GM19372 (cell line): ENCODE measurements at regions not wholly inside any gene's neighbourhood (a gene's known extent, or its start where the extent isn't known, plus 50 kb on each side); places are given as distances from the start of the nearest gene placed in this dataset.

Source experiments
- ATAC-seq: cut with Tn5 transposase; IDR thresholded peaks from one replicate; pipeline ENCODE4 v1.9.1; 2021; ENCODE audit warnings: mild to moderate bottlenecking, low read depth, moderate library complexity; ENCODE audit not compliant: unreplicated experiment

DNA sequence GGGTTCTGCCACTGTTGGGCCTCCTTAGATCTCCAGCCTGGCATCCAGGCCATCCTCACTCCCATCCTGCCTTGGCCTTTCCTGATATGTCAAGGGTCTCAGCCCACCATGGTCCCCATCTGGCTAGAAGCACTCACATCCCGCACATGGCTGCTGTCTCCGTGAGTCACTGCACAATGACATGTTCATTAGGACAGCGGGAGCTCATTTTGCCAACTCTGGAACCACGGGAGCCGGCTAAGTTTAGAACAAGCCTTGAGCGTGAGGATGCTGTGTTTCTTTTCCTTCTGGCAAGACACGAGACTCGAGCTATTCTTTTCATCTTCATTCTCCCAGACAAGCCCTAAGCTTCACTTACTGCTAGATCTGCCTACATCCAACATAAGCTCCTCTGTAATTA, 65.7 kb upstream of the KSR1 start:
- no peak for ATAC-seq

DNA sequence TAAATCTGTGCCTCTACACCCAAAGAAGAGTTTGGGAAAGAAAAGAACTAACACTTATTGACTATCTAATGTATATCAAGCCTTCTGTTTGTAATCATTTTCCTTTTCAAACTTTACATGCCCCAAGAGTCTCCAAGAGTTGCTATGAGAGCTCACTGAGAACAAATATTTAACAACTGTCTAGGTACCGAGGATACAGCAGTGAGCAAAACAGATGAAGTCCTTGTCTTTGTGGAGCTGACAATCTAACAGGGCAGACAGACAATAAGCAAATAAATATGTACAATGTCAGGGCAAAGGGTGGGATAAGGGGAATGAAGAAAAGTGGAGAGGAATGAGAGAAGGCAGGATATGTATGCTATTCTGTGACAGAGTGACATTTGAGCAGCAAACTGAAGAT, 64.8 kb upstream of the KSR1 start:
- ATAC-seq: no peak

DNA sequence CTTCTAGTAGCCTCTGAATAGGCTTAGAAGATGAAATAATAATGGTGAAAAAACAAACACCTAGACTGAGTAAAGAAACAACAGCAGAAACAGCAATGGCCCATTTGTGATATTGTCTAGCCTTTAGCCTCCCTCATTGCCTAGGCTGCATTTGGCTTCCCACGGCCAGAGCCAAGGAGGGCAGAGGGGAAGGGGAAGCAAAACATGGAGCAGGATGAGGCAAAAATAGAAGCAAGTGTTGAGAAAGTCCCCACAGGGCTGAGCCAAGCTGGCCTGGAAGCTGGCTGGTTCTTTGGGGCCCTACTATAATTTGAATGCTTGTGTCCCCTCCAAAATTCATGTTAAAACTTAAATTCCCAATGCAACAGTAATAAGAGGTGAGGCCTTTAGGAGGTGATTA, 60.2 kb upstream of the KSR1 start:
- no peak for ATAC-seq

DNA sequence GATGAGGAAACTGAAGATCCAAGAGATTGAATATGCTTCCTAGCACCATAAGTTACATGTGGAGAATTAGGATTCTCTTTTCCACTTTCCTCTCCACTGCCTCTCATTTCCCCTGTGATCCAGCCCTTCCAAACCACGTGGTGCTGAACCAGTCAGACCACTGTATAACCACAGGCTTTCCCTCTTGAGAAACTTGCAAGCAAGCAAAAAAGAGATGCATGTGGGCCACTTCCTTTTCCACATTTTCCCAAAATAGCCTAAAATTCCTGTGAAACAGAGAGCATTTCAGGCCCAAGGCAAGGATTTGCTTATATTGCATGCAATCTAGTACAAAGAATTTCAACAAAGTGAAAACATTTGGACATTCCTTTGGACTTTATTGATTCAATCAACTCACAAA, 59.3 kb upstream of the KSR1 start:
- ATAC-seq: no peak

- no peak for ATAC-seq
These were observed 57.6 kb upstream of the KSR1 start for GRCh38 chr17:27398691-27399090.

DNA sequence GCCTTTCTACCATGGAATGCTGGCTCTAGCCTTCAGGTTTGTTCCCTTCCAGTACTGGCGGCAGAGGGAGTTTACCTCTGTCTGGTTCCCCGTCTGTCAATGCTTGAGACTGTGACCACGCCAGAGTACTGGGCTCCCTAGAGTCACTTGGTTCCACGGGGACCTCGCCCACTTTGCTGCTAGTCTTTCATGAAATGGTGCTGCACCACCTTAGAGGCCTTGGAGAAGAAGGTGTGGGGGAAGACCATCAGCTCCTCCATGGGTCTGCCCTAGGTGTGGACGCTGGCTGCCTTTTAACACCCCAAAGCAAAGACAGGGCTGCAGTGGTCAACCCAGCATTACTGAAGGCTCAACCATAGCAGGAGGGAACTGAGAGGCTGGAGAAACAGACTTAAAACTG, 55.3 kb upstream of the KSR1 start:
- ATAC-seq: no peak

DNA sequence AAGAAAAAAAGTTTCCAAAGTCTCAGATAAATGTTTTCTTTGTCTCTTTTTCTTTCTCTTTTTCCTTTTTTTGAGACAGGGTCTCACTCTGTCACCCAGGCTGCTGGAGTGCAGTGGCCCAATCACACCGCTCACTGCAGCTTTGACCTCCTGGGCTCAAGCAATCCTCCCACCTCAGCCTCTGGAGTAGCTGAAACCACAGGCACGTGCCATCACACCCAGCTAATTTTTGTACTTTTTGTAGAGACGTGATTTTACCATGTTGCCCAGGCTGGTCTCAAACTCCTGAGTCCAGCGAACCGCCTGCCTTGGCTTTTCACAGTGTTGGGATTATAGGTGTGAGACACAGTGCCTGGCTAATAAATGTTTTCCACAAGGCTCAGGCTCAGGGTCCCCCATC, 53.3 kb upstream of the KSR1 start:
- ATAC-seq: no peak

- no peak for ATAC-seq
These were observed 52.7 kb upstream of the KSR1 start for GRCh38 chr17:27403480-27404005.

DNA sequence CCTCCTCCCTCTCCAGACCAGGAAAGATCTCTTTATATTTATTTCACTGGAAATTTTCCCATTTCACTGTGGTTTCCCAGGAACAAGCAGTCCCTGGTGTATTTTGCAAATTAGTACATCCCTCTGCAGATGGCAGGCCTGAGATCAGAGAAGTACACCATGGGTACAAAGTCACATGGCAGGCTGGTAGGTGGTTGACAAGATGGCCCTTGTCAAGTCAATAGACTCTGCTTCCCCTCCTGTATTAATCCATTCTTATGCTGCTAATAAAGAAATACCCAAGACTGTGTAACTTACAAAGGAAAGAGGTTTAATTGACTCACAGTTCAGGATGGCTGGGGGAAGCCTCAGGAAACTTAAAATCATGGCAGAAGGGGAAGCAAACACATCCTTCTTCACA, 51.6 kb upstream of the KSR1 start:
- ATAC-seq: no peak
